Sigmoid colon (tissue), 3 donors: ENCODE measurements at regions not wholly inside any gene's neighbourhood (a gene's known extent, or its start where the extent isn't known, plus 50 kb on each side); places are given as distances from the start of the nearest gene placed in this dataset.

Experiments used
- CTCF ChIP-seq, 4 experiments: fragments of 450-650 bp in 3 of 4; fragments of 200-600 bp in 1 of 4; IDR thresholded peaks; one replicate each; pipeline ENCODE4 v1.5.1; 2016 to 2019; ENCODE audit warnings: antibody characterized with exemption in 4 of 4, mild to moderate bottlenecking in 3 of 4, moderate library complexity in 2 of 4
- POLR2A ChIP-seq, 2 donors: fragments of 450-650 bp; IDR thresholded peaks; one replicate each; pipeline ENCODE4 v1.6.1; 2016; ENCODE audit warnings: antibody characterized with exemption in 2 of 2, mild to moderate bottlenecking in 2 of 2, moderate library complexity in 2 of 2

- no peak for TF ChIP-seq CTCF (IDR thresholded peaks at IDR 0.05)
- no peak for TF ChIP-seq POLR2A (IDR thresholded peaks at IDR 0.05)
Observed at GRCh38 chr5:30604648-30605262, 588.7 kb upstream of the CDH6 start.
